ENCODE measurements at regions not wholly inside any gene's neighbourhood (a gene's known extent, or its start where the extent isn't known, plus 50 kb on each side); places are given as distances from the start of the nearest gene placed in this dataset.

GRCh38 chr13:105089858-105090643 is 1445.4 kb downstream of the EFNB2 start:
- no peaks in the 10 kb centered on the region for H3K4me1 ChIP-seq
- 62 to 64% methylated on average over 4 of the region's 4 CpGs for WGBS, 2 donors
- no peaks in the 10 kb centered on the region for H3K27me3 ChIP-seq
- H3K36me3 ChIP-seq: no peaks in the 10 kb centered on the region
- TF ChIP-seq POLR2AphosphoS5 (IDR thresholded peaks at IDR 0.05): no peak
- TF ChIP-seq, protein P1, sequence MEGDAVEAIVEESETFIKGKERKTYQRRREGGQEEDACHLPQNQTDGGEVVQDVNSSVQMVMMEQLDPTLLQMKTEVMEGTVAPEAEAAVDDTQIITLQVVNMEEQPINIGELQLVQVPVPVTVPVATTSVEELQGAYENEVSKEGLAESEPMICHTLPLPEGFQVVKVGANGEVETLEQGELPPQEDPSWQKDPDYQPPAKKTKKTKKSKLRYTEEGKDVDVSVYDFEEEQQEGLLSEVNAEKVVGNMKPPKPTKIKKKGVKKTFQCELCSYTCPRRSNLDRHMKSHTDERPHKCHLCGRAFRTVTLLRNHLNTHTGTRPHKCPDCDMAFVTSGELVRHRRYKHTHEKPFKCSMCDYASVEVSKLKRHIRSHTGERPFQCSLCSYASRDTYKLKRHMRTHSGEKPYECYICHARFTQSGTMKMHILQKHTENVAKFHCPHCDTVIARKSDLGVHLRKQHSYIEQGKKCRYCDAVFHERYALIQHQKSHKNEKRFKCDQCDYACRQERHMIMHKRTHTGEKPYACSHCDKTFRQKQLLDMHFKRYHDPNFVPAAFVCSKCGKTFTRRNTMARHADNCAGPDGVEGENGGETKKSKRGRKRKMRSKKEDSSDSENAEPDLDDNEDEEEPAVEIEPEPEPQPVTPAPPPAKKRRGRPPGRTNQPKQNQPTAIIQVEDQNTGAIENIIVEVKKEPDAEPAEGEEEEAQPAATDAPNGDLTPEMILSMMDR (IDR thresholded peaks at IDR 0.05): no peak
- no peak for TF ChIP-seq EP300 (IDR thresholded peaks at IDR 0.05)
- no peak for TF ChIP-seq POLR2A (IDR thresholded peaks at IDR 0.05)
- DNase-seq: no peak
- H3K9me3 ChIP-seq: no peaks in the 10 kb centered on the region
- no peak overlapping the region for H3K27ac ChIP-seq
- no peak overlapping the region for H3K4me3 ChIP-seq
- intact Hi-C loops (cut with DNase I): no loop called here

GRCh38 chr13:105087945-105088344 is 1447.5 kb downstream of the EFNB2 start:
- Histone ChIP-seq H3K36me3 (no peaks in the 10 kb centered on the region), H3K9me3 (no peaks in the 10 kb centered on the region), H3K27ac (no peak overlapping the region), H3K4me1 (peaks cover 0 to 9% (median 3%) of the 10 kb centered on the region in 4 donors), H3K27me3 (no peaks in the 10 kb centered on the region), H3K4me3 (no peak overlapping the region)
- 65 to 70% methylated on average over 4 of the region's 4 CpGs for WGBS, 2 donors
- DNase-seq: no peak
- intact Hi-C loops (cut with DNase I): no loop called here
- TF ChIP-seq POLR2A (IDR thresholded peaks at IDR 0.05) (no peak), EP300 (IDR thresholded peaks at IDR 0.05) (no peak), POLR2AphosphoS5 (IDR thresholded peaks at IDR 0.05) (no peak)
- TF ChIP-seq, protein P1 (IDR thresholded peaks at IDR 0.05): no peak

DNA sequence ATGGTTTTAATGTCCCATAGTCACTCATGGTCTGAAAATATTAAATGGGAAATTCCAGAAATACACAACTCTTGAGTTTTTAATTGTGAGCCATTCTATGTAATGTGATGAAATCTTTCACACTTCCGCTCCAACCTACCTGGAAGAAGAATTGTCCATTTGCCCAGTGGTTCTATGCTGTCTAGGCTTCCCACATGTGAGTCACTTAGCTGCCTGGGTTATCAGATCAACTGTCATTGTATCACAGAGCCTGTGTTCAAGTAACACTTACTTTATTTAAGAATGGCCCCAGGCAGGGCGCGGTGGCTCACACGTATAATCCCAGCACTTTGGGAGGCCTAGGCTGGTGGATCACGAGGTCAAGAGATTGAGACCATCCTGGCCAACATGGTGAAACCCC is 1450.5 kb downstream of the EFNB2 start:
- H3K27ac ChIP-seq: no peak overlapping the region
- no peak for DNase-seq
- intact Hi-C loops (cut with DNase I): no loop called here
- TF ChIP-seq, protein P1 (IDR thresholded peaks at IDR 0.05): no peak
- TF ChIP-seq POLR2A (IDR thresholded peaks at IDR 0.05): no peak
- no peak for TF ChIP-seq POLR2AphosphoS5 (IDR thresholded peaks at IDR 0.05)
- no peak for TF ChIP-seq EP300 (IDR thresholded peaks at IDR 0.05)
- no peaks in the 10 kb centered on the region for H3K27me3 ChIP-seq
- 71 to 75% methylated on average over 5 of the region's 5 CpGs for WGBS, 2 donors
- H3K4me3 ChIP-seq: no peak overlapping the region
- H3K9me3 ChIP-seq: no peaks in the 10 kb centered on the region
- peaks cover 0 to 9% (median 3%) of the 10 kb centered on the region in 4 donors for H3K4me1 ChIP-seq
- H3K36me3 ChIP-seq: no peaks in the 10 kb centered on the region

GRCh38 chr13:105083992-105084391 is 1451.5 kb downstream of the EFNB2 start:
- intact Hi-C loops (cut with DNase I): no loop called here
- Histone ChIP-seq H3K27ac (no peak overlapping the region), H3K4me1 (peaks cover 0 to 9% (median 3%) of the 10 kb centered on the region in 4 donors), H3K27me3 (no peaks in the 10 kb centered on the region), H3K4me3 (no peak overlapping the region), H3K9me3 (no peaks in the 10 kb centered on the region), H3K36me3 (no peaks in the 10 kb centered on the region)
- TF ChIP-seq POLR2AphosphoS5 (IDR thresholded peaks at IDR 0.05): no peak
- no peak for TF ChIP-seq POLR2A (IDR thresholded peaks at IDR 0.05)
- TF ChIP-seq EP300 (IDR thresholded peaks at IDR 0.05): no peak
- TF ChIP-seq, protein P1 (IDR thresholded peaks at IDR 0.05): no peak
- 74% methylated on average over 3 of the region's 3 CpGs for WGBS, 2 donors
- DNase-seq: no peak
